HPDE6-E6E7 (cell line): ENCODE measurements at regions not wholly inside any gene's neighbourhood (a gene's known extent, or its start where the extent isn't known, plus 50 kb on each side); places are given as distances from the start of the nearest gene placed in this dataset.
"Not testable (repeated sequence)": the region's sequence is repeated elsewhere in the genome, so short reads cannot be mapped to it uniquely, and the experiment has no call there.

ENCODE experiments used
- DNase-seq: peaks from one replicate; pipeline ENCODE4 v3.0.0; 2011; ENCODE audit warnings: missing footprints; ENCODE audit errors: extremely low spot score

- no peak for DNase-seq
Measured at GRCh38 chr5:9852671-9853070, 222.5 kb upstream of the TAS2R1 start.

- peak; percentile 21 for DNase-seq
Measured at GRCh38 chr5:9851458-9851857, 221.3 kb upstream of the TAS2R1 start.

DNA sequence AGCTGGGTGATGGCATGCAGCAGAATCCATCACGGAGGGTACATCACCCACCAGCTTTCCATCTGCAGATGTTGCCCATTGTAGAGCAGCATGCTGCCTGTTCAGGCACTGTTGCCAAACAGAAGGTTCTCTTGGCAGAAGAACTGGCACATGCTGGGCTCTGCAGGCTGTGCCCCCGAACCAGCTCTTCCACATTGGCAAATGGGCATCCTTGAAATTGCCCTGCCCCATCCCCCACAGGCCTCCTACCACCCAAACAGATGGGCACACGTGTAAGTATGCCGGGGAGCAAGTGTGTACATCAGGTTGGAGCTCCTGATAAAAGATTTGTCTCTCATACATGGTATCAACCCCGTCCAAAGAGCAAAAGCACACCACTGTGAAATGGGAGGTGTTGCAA lies 220.3 kb upstream of the TAS2R1 start:
- no peak for DNase-seq

- DNase-seq, result no peak
Measured at GRCh38 chr5:9847631-9848030, 217.5 kb upstream of the TAS2R1 start.

DNA sequence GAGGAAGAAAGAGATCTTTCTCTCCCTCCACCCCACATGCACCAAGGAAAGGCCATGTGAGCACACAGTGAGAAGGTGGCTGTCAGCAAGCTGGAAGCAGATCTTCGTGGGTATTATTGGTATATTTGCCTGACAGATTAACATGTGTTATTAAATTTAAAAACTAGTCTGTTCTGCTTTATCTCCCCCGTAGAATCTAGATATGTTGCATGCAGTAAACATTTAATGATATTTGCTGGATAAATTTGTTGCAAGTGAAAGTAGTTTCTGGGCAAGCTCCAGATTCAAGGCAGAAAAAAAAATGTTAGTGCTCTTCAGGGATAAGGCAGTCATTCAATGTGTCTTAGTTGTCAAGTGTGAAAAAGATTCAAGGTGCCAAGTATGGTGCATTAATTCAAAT lies 215.0 kb upstream of the TAS2R1 start:
- DNase-seq, result no peak

GRCh38 chr5:9841516-9842170 lies 211.5 kb upstream of the TAS2R1 start:
- DNase-seq, result no peak

DNA sequence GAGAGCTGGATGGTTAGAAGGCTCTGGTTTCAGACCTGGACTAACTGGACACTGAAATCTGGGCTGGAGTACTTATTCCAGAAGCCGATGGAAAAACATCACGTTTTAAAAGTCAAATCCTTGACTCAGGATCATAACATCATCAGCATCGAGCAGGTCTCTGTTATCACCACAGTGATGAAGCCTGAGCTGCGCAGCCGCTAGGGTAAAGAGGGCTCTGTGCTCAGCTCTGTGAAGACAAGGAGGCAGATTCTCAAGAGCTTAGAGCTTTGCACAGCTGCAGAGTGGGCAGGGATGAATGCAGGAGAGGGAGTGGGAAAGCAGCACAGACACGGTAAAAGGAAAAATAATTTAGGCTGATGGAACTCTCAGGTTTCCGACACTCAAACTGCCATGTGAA lies 208.8 kb upstream of the TAS2R1 start:
- DNase-seq, result no peak

GRCh38 chr5:9834871-9835770 lies 205.0 kb upstream of the TAS2R1 start:
- no peak for DNase-seq

GRCh38 chr5:9833871-9834270 lies 203.7 kb upstream of the TAS2R1 start:
- no peak for DNase-seq

GRCh38 chr5:9832921-9833320 lies 202.8 kb upstream of the TAS2R1 start:
- no peak for DNase-seq

- DNase-seq, result no peak
Measured at GRCh38 chr5:9831823-9832222, 201.7 kb upstream of the TAS2R1 start.

DNA sequence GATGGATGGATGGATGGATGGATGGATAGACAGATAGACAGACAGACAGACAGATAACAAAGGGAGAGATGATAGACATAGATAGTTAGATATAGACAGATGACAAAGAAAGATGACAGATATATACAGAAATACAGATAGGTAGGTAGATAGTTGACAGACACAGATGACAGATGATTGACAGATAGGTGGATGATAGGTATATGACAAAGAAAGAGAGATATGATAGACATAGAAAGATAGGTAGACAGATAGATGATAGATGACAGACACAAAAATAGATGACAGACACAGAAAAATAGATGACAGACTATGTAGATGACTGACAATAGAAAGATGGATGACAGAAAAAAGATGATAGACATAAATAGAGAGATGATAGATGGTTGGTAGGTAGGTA lies 200.0 kb upstream of the TAS2R1 start:
- DNase-seq, result no peak

DNA sequence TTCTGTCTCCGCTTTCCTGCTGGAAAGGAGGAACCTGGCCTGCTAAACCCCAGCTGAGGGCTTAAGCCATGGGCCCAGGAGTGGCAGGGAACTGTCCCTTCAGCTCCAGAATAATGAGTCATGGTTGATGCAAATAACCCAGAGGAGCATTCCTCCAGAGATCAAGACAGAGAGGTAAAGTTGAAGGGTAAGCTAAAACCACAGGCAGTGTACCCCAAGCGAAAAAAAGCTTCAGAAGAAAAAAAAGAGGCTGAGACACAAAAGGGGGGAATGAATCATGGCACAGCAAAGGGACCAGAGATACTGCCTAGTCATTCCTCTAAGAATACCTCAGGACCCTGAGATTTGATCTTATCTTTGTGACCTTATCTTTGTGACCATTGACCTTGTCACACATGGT lies 199.5 kb upstream of the TAS2R1 start:
- DNase-seq, result no peak

DNA sequence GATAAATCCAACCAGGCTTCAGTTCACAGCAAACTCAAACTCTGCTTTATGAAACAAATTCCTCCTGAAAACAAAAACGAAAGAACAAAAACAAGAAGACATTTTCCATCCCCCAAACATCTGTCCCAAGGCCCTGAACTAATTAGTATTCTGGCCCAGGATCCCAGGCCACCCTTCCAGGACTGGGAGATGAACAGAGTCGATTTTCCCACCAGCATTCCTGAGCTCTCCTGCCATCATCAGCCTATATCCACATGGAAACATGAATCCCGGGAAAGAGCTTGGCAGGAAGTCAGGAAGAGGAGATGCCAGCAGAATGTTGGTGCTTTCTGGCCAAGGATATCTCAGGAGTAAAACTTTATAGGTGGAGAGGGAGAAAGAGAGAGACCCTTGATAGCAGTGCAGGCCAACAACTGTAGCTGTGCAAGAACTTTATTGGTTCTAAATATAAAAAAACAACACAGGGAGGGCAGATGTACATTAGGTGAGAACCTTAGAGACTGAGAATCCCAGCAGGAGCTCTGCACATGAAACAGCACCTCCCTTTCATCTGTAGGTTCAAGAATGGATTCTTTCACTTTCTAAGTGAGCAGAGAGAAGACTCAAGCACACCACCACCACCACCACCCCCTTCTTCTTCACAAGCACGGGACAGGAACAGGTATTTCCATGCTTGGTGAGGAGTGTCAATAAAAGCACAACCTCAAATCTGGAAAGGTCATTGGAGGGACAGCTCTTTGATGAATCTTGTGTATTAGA lies 190.7 kb upstream of the TAS2R1 start:
- DNase-seq, result no peak

DNA sequence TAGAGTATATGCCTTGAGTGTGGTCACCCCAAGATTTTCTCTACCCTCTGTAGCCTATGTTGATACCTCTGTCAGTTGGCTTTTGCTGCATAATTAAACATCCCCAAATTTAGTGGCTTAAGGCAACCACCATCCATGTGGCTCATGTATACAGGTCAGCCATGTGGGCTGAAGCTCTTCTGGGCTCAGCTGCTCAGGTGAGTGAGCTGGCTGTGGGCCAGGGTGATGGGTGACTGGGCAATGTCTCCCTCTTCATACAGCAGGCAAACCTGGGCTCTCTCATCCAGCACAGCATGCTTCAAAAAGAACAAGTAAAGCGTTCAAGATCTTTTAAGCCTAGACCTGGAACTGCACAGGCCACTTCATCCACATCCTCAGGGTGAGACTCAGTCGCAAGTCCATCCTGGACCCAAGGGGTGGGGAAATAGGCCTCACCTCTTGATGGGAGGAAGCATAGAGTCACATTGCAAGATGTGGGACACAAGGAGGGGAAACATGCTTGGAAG lies 188.2 kb upstream of the TAS2R1 start:
- no peak for DNase-seq

GRCh38 chr5:9817819-9818218 lies 187.7 kb upstream of the TAS2R1 start:
- DNase-seq, result no peak

DNA sequence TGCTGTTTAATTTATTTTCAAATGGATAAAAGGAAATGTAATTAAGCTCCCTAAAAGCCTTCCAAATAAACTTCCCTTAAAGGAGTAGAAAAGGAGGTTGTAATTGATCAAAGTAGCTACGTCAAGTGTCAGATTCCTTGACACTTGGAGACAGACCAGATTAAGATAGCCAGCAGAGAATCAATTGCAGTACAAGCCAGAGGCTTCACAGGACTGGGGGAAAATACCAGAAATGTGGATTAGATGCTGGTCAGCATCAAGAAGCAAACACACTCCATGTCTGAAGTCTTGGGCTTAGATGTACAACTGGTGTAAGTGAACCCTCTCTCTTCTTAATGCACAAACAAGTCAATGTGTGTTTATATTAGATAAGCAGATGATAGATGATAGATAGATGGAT lies 184.9 kb upstream of the TAS2R1 start:
- no peak for DNase-seq

- DNase-seq, result no peak
Measured at GRCh38 chr5:9813305-9813704, 183.2 kb upstream of the TAS2R1 start.

GRCh38 chr5:9807366-9807765 lies 177.2 kb upstream of the TAS2R1 start:
- DNase-seq, result not testable (repeated sequence)

- no peak for DNase-seq
Measured at GRCh38 chr5:9801908-9802307, 171.8 kb upstream of the TAS2R1 start.

GRCh38 chr5:9799606-9800005 lies 169.5 kb upstream of the TAS2R1 start:
- no peak for DNase-seq

GRCh38 chr5:9790276-9790675 lies 160.1 kb upstream of the TAS2R1 start:
- no peak for DNase-seq
